OCI-LY7 (cell line): ENCODE measurements at regions not wholly inside any gene's neighbourhood (a gene's known extent, or its start where the extent isn't known, plus 50 kb on each side); places are given as distances from the start of the nearest gene placed in this dataset.

ENCODE experiments used
- BruUV-seq: library from RNA; stranded (reverse); fragments of 400-500 nt; replicated peaks from 2 replicates; lab custom pipeline; 2021; lab: Mats Ljungman, UMichigan
- CTCF ChIA-PET: fragments of 300-600 bp; sonication (Branson Sonifier 250); formaldehyde crosslinking; loops from one replicate; lab custom pipeline; 2022; ENCODE audit warnings: antibody characterized with exemption; ENCODE audit not compliant: unreplicated experiment; lab: Charles Lee
- POLR2A ChIA-PET: fragments of 300-600 bp; sonication (Branson Sonifier 250); formaldehyde crosslinking; loops from one replicate; lab custom pipeline; 2022; ENCODE audit warnings: antibody characterized with exemption; lab: Charles Lee
- DNase-seq: peaks from one replicate; pipeline ENCODE4 v3.0.0-alpha.2; 2015; ENCODE audit warnings: low spot score
- H2AFZ ChIP-seq: fragments of 200-600 bp; sonication (generic), shearing (Covaris generic); 2 replicates; pipeline ENCODE4 v1.6.1; 2014; ENCODE audit warnings: mild to moderate bottlenecking, antibody characterized with exemption, low read length, moderate library complexity
- H3K27ac ChIP-seq: fragments of 200-600 bp; sonication (generic); 2 replicates; pipeline ENCODE4 v1.5.1; 2014; ENCODE audit warnings: mixed run types, low read depth, mild to moderate bottlenecking, moderate library complexity, low read length, inconsistent platforms; ENCODE audit not compliant: poor library complexity, severe bottlenecking
- H3K36me3 ChIP-seq: fragments of 200-600 bp; sonication (generic); 2 replicates; pipeline ENCODE4 v1.6.1; 2014; ENCODE audit warnings: mild to moderate bottlenecking, antibody characterized with exemption, low read length, moderate library complexity, mixed read lengths; ENCODE audit not compliant: insufficient read depth
- H3K4me1 ChIP-seq: fragments of 200-600 bp; sonication (generic); 2 replicates; pipeline ENCODE4 v1.5.1; 2014; ENCODE audit warnings: mild to moderate bottlenecking, low read length; ENCODE audit not compliant: insufficient read depth, poor library complexity, severe bottlenecking
- H3K4me2 ChIP-seq: fragments of 200-600 bp; sonication (generic); 2 replicates; pipeline ENCODE4 v1.6.1; 2014; ENCODE audit warnings: mild to moderate bottlenecking, low read length
- H3K4me3 ChIP-seq: fragments of 200-600 bp; sonication (generic); 2 replicates; pipeline ENCODE4 v1.5.1; 2014; ENCODE audit warnings: mild to moderate bottlenecking, low read depth, low read length; ENCODE audit not compliant: poor library complexity, severe bottlenecking
- H3K79me2 ChIP-seq: fragments of 200-600 bp; sonication (generic); 2 replicates; pipeline ENCODE4 v1.6.1; 2016; ENCODE audit warnings: low read depth, mild to moderate bottlenecking, low read length, moderate library complexity, mixed read lengths; ENCODE audit not compliant: insufficient read depth
- H3K9me2 ChIP-seq: fragments of 200-600 bp; sonication (generic); 2 replicates; pipeline ENCODE4 v1.6.1; 2016; ENCODE audit warnings: mild to moderate bottlenecking, low read length, mixed read lengths; ENCODE audit not compliant: insufficient read depth
- H3K9me3 ChIP-seq: fragments of 200-600 bp; sonication (generic); 2 replicates; pipeline ENCODE4 v1.6.1; 2014; ENCODE audit warnings: mild to moderate bottlenecking, mixed run types, low read length, mixed read lengths
- H4K20me1 ChIP-seq: fragments of 200-600 bp; sonication (generic); 2 replicates; pipeline ENCODE4 v1.6.1; 2014; ENCODE audit warnings: mild to moderate bottlenecking, antibody characterized with exemption, low read length, moderate library complexity, mixed read lengths; ENCODE audit not compliant: insufficient read depth
- CTCF ChIP-seq: fragments of 200-600 bp; sonication (generic); conservative IDR thresholded peaks from 2 replicates; pipeline ENCODE4 v1.5.1; 2014; ENCODE audit warnings: mild to moderate bottlenecking, antibody characterized with exemption, low read length, moderate library complexity, mixed read lengths
- EZH2phosphoT487 ChIP-seq: fragments of 200-600 bp; sonication (generic); IDR thresholded peaks from 2 replicates; pipeline ENCODE4 v1.6.1; 2018; ENCODE audit warnings: low read depth, borderline replicate concordance, mild to moderate bottlenecking, mixed run types, antibody characterized with exemption, low read length, moderate library complexity, mixed read lengths
- intact Hi-C: fragments of 100-400 bp; cut with micrococcal nuclease; formaldehyde crosslinking; loops from one replicate; pipeline ENCODE4 v1.10.0; 2022; ENCODE audit not compliant: unreplicated experiment

- H3K79me2 ChIP-seq: no peaks in the 10 kb centered on the region
- ChIA-PET CTCF (no interaction called here), POLR2A (no interaction called here)
- no peaks in the 10 kb centered on the region for H4K20me1 ChIP-seq
- no peaks in the 10 kb centered on the region for H3K4me1 ChIP-seq
- BruUV-seq: no TSS peak
- intact Hi-C loops: no loop called here
- H3K4me3 ChIP-seq: no peak overlapping the region
- H3K9me3 ChIP-seq: no peaks in the 10 kb centered on the region
- H3K27ac ChIP-seq: no peak overlapping the region
- DNase-seq: no peak
- H3K9me2 ChIP-seq: no peaks in the 10 kb centered on the region
- H3K36me3 ChIP-seq: no peaks in the 10 kb centered on the region
- TF ChIP-seq CTCF: no peak
- TF ChIP-seq EZH2phosphoT487: no peak
- no peak overlapping the region for H2AFZ ChIP-seq
- H3K4me2 ChIP-seq: no peak overlapping the region
These were observed 516.2 kb upstream of the TSPY4 start for GRCh38 chrY:8821106-8821505.

GRCh38 chrY:8852278-8852677 is 485.0 kb upstream of the TSPY4 start:
- Histone ChIP-seq H3K36me3 (no peaks in the 10 kb centered on the region), H2AFZ (no peak overlapping the region), H4K20me1 (no peaks in the 10 kb centered on the region), H3K9me2 (no peaks in the 10 kb centered on the region), H3K79me2 (no peaks in the 10 kb centered on the region), H3K4me2 (no peak overlapping the region), H3K9me3 (no peaks in the 10 kb centered on the region), H3K4me1 (no peaks in the 10 kb centered on the region), H3K27ac (no peak overlapping the region), H3K4me3 (no peak overlapping the region)
- POLR2A ChIA-PET: no interaction called here
- intact Hi-C loops: no loop called here
- TF ChIP-seq CTCF: no peak
- no peak for TF ChIP-seq EZH2phosphoT487
- CTCF ChIA-PET: no interaction called here
- no peak for DNase-seq
- no TSS peak for BruUV-seq

- intact Hi-C loops: no loop called here
- no TSS peak for BruUV-seq
- Histone ChIP-seq H3K4me2 (no peak overlapping the region), H3K36me3 (no peaks in the 10 kb centered on the region), H3K4me1 (no peaks in the 10 kb centered on the region), H3K4me3 (no peak overlapping the region), H3K9me3 (no peaks in the 10 kb centered on the region), H3K79me2 (no peaks in the 10 kb centered on the region), H4K20me1 (no peaks in the 10 kb centered on the region), H3K27ac (no peak overlapping the region), H2AFZ (no peak overlapping the region), H3K9me2 (no peaks in the 10 kb centered on the region)
- no peak for TF ChIP-seq EZH2phosphoT487
- no peak for TF ChIP-seq CTCF
- DNase-seq: no peak
- ChIA-PET POLR2A (interaction anchor here (1.0 kb wide), 1 partner anchor 23 kb away, joined by 3 read pairs; no protein-coding TSS in a partner anchor), CTCF (no interaction called here)
These were observed 448.9 kb upstream of the TSPY4 start for GRCh38 chrY:8888371-8888770.
